ENCODE measurements at regions not wholly inside any gene's neighbourhood (a gene's known extent, or its start where the extent isn't known, plus 50 kb on each side); places are given as distances from the start of the nearest gene placed in this dataset.

GRCh38 chr1:29399465-29399864 lies 163.1 kb downstream of the PTPRU start:
- Histone ChIP-seq H3K36me3 (ENCODE audit: control insufficient read depth in 4 of 4, insufficient read depth in 3 of 4, low read depth in 1 of 4, low read length in 3 of 4) (no peaks in the 10 kb centered on the region), H3K27ac (ENCODE audit: low read depth in 1 of 2, low read length in 2 of 2) (no peak overlapping the region), H3K4me3 (ENCODE audit: low read depth in 1 of 3, low read length in 3 of 3) (no peak overlapping the region), H3K9ac (ENCODE audit: low read depth in 1 of 2, low read length in 2 of 2) (no peak overlapping the region), H3K27me3 (ENCODE audit: control insufficient read depth in 4 of 4, insufficient read depth in 4 of 4, low read length in 3 of 4) (no peaks in the 10 kb centered on the region), H3K4me1 (ENCODE audit: control insufficient read depth in 4 of 4, insufficient read depth in 4 of 4, low read length in 3 of 4) (no peaks in the 10 kb centered on the region), H3K9me3 (ENCODE audit: control insufficient read depth in 4 of 4, low read length in 3 of 4) (peaks cover 0 to 4% (median 0%) of the 10 kb centered on the region in 4 donors)
- no peak for TF ChIP-seq HNF4G (IDR thresholded peaks at IDR 0.05)
- no peak for TF ChIP-seq YY1 (IDR thresholded peaks at IDR 0.05)
- no peak for TF ChIP-seq REST (IDR thresholded peaks at IDR 0.05)
- no peak for TF ChIP-seq ZBTB33 (IDR thresholded peaks at IDR 0.05)
- TF ChIP-seq FOXA2 (IDR thresholded peaks at IDR 0.05), result no peak
- no peak for TF ChIP-seq JUND (IDR thresholded peaks at IDR 0.05)
- no peak for DNase-seq (ENCODE audit: low spot score)
- 96% methylated on average over 1 of the region's 1 CpG for WGBS

GRCh38 chr1:29398431-29398830 lies 162.1 kb downstream of the PTPRU start:
- Histone ChIP-seq H3K36me3 (ENCODE audit: control insufficient read depth in 4 of 4, insufficient read depth in 3 of 4, low read depth in 1 of 4, low read length in 3 of 4) (no peaks in the 10 kb centered on the region), H3K27ac (ENCODE audit: low read depth in 1 of 2, low read length in 2 of 2) (no peak overlapping the region), H3K9me3 (ENCODE audit: control insufficient read depth in 4 of 4, low read length in 3 of 4) (peaks cover 0 to 4% (median 0%) of the 10 kb centered on the region in 4 donors), H3K27me3 (ENCODE audit: control insufficient read depth in 4 of 4, insufficient read depth in 4 of 4, low read length in 3 of 4) (no peaks in the 10 kb centered on the region), H3K4me1 (ENCODE audit: control insufficient read depth in 4 of 4, insufficient read depth in 4 of 4, low read length in 3 of 4) (no peaks in the 10 kb centered on the region), H3K4me3 (ENCODE audit: low read depth in 1 of 3, low read length in 3 of 3) (no peak overlapping the region), H3K9ac (ENCODE audit: low read depth in 1 of 2, low read length in 2 of 2) (no peak overlapping the region)
- TF ChIP-seq, protein P1, sequence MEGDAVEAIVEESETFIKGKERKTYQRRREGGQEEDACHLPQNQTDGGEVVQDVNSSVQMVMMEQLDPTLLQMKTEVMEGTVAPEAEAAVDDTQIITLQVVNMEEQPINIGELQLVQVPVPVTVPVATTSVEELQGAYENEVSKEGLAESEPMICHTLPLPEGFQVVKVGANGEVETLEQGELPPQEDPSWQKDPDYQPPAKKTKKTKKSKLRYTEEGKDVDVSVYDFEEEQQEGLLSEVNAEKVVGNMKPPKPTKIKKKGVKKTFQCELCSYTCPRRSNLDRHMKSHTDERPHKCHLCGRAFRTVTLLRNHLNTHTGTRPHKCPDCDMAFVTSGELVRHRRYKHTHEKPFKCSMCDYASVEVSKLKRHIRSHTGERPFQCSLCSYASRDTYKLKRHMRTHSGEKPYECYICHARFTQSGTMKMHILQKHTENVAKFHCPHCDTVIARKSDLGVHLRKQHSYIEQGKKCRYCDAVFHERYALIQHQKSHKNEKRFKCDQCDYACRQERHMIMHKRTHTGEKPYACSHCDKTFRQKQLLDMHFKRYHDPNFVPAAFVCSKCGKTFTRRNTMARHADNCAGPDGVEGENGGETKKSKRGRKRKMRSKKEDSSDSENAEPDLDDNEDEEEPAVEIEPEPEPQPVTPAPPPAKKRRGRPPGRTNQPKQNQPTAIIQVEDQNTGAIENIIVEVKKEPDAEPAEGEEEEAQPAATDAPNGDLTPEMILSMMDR (IDR thresholded peaks at IDR 0.05; ENCODE audit: low read depth, low read length, missing input control), result no peak
- TF ChIP-seq TAF1 (conservative IDR thresholded peaks at IDR 0.05) (no peak), RAD21 (IDR thresholded peaks at IDR 0.05) (no peak), SP1 (IDR thresholded peaks at IDR 0.05) (no peak), JUND (IDR thresholded peaks at IDR 0.05) (no peak), EGR1 (IDR thresholded peaks at IDR 0.05; ENCODE audit: low read depth in 2 of 2) (no peak), FOXA2 (IDR thresholded peaks at IDR 0.05) (no peak), FOXA1 (IDR thresholded peaks at IDR 0.05) (no peak)
- TF ChIP-seq, protein P2, sequence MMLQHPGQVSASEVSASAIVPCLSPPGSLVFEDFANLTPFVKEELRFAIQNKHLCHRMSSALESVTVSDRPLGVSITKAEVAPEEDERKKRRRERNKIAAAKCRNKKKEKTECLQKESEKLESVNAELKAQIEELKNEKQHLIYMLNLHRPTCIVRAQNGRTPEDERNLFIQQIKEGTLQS (IDR thresholded peaks at IDR 0.05), result no peak
- TF ChIP-seq, protein P3, sequence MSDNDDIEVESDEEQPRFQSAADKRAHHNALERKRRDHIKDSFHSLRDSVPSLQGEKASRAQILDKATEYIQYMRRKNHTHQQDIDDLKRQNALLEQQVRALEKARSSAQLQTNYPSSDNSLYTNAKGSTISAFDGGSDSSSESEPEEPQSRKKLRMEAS (IDR thresholded peaks at IDR 0.05), result no peak
- WGBS, result 69% methylated on average over 3 of the region's 3 CpGs
- no peak for DNase-seq (ENCODE audit: low spot score)
